ENCODE measurements at regions not wholly inside any gene's neighbourhood (a gene's known extent, or its start where the extent isn't known, plus 50 kb on each side); places are given as distances from the start of the nearest gene placed in this dataset.

DNA sequence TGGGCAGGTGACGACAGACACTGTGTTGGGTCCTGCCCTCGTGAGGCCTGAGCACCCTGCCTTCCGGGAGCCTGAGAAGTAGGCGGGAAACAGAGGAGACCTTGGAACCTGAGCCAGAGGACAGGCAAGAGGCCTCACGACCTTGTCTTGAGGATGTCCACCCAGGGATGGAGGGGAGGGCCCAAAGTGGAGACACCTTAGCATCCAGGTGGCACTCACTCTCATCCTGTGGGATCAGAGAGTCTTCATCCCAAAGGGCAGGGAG, 347.2 kb downstream of the NPHP4 start:
- TF ChIP-seq, protein P1, sequence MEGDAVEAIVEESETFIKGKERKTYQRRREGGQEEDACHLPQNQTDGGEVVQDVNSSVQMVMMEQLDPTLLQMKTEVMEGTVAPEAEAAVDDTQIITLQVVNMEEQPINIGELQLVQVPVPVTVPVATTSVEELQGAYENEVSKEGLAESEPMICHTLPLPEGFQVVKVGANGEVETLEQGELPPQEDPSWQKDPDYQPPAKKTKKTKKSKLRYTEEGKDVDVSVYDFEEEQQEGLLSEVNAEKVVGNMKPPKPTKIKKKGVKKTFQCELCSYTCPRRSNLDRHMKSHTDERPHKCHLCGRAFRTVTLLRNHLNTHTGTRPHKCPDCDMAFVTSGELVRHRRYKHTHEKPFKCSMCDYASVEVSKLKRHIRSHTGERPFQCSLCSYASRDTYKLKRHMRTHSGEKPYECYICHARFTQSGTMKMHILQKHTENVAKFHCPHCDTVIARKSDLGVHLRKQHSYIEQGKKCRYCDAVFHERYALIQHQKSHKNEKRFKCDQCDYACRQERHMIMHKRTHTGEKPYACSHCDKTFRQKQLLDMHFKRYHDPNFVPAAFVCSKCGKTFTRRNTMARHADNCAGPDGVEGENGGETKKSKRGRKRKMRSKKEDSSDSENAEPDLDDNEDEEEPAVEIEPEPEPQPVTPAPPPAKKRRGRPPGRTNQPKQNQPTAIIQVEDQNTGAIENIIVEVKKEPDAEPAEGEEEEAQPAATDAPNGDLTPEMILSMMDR (IDR thresholded peaks at IDR 0.05; ENCODE audit: borderline replicate concordance, extremely low read depth, low read length, poor library complexity, severe bottlenecking) = no peak
- TF ChIP-seq EZH2 (IDR thresholded peaks at IDR 0.05; ENCODE audit: borderline replicate concordance, low read depth, low read length, severe bottlenecking) = no peak
